GM18511 (cell line): ENCODE measurements at regions not wholly inside any gene's neighbourhood (a gene's known extent, or its start where the extent isn't known, plus 50 kb on each side); places are given as distances from the start of the nearest gene placed in this dataset.

Experiments
- ATAC-seq: cut with Tn5 transposase; IDR thresholded peaks from one replicate; pipeline ENCODE4 v1.9.1; 2021; ENCODE audit warnings: mild to moderate bottlenecking, moderate library complexity; ENCODE audit not compliant: unreplicated experiment

- ATAC-seq, result no peak
Observed at GRCh38 chr7:131745390-131746248, 189.2 kb upstream of the PODXL start.

- ATAC-seq, result no peak
Observed at GRCh38 chr7:131741446-131741845, 185.0 kb upstream of the PODXL start.

GRCh38 chr7:131737746-131738465 is 181.5 kb upstream of the PODXL start:
- ATAC-seq, result no peak

DNA sequence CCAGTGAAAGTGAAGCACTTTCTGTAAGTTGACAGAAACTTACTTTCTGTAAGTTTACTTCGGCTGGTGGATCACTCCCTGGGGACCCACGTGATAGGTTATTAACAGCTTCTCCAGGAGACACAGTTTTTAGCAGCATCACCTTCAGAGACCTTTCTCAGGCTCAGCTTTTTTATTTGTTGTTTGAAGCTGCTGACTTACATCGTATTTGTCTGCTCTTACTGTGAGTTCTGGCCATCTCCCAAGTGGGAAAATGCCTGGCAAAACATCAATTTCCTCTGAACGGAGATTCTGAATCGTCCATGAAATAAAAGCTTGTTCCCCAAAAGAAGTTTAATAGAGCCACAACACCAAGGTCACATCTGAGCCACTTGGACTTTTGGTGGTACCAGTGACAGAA is 178.7 kb upstream of the PODXL start:
- ATAC-seq, result no peak

GRCh38 chr7:131733604-131734003 is 177.2 kb upstream of the PODXL start:
- no peak for ATAC-seq

GRCh38 chr7:131727189-131727588 is 170.8 kb upstream of the PODXL start:
- ATAC-seq, result no peak

GRCh38 chr7:131726686-131727085 is 170.3 kb upstream of the PODXL start:
- no peak for ATAC-seq

DNA sequence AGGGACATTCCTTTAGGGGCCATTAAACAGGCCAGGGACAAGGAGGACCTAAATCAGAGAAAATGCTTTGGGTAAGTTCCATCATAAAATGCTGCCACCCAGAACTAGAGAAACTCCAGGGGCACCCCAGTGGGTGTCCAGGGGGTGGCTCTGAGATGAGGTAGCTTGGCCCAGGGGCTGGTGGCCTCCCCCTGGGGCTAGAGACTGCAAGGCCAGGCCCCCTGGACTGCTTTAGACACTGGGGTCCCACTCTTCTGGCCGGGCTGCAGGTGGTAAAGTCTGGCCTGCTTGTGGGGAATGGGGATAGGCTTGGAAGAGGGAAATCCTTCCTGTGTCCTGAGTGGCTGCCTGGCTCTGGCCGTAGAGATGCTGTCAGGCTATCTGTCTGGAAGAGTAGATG is 169.6 kb upstream of the PODXL start:
- ATAC-seq, result no peak

GRCh38 chr7:131724776-131725345 is 168.4 kb upstream of the PODXL start:
- no peak for ATAC-seq

DNA sequence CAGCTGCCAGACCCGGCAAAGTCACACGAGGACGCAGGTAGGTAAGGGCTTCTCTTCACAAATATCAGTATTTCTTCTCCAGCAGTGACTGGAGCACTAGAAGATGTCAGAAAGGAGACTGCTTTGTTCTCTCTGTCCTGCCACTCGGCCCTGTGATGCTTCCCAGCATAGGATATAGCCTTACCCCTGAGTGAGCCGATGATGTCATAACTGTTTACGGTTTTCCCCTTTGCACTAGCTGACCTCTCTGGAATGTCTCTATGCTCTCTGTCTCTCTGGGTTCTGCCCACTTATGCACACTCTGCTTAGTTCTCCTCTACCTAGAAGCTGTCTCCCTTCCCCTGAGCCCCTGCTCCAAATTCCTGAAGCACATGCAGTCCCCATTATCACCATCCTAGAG is 167.5 kb upstream of the PODXL start:
- no peak for ATAC-seq

DNA sequence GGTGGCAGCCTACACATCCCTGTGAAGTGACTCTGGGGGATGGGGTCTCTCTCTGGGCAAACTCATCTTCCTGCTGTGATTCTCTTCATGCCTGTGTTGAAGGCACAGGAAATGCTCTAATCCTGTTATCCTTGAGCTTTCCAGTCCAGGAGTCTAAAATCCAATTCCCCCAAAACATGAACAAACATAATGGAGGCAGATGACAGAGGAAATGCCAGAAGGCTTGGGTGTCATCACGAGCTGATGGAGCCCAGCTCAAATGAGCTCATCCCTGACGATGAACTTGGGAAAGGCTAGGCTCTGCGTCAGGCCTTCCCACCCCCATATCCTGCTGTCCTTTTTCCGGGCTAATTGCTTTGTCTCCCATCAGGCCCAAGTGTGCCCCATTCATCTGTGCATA is 165.9 kb upstream of the PODXL start:
- no peak for ATAC-seq

- no peak for ATAC-seq
Observed at GRCh38 chr7:131721660-131722059, 165.2 kb upstream of the PODXL start.

- ATAC-seq, result no peak
Observed at GRCh38 chr7:131720703-131721102, 164.3 kb upstream of the PODXL start.

GRCh38 chr7:131717181-131717580 is 160.8 kb upstream of the PODXL start:
- no peak for ATAC-seq

- no peak for ATAC-seq
Observed at GRCh38 chr7:131699323-131699722, 142.9 kb upstream of the PODXL start.

DNA sequence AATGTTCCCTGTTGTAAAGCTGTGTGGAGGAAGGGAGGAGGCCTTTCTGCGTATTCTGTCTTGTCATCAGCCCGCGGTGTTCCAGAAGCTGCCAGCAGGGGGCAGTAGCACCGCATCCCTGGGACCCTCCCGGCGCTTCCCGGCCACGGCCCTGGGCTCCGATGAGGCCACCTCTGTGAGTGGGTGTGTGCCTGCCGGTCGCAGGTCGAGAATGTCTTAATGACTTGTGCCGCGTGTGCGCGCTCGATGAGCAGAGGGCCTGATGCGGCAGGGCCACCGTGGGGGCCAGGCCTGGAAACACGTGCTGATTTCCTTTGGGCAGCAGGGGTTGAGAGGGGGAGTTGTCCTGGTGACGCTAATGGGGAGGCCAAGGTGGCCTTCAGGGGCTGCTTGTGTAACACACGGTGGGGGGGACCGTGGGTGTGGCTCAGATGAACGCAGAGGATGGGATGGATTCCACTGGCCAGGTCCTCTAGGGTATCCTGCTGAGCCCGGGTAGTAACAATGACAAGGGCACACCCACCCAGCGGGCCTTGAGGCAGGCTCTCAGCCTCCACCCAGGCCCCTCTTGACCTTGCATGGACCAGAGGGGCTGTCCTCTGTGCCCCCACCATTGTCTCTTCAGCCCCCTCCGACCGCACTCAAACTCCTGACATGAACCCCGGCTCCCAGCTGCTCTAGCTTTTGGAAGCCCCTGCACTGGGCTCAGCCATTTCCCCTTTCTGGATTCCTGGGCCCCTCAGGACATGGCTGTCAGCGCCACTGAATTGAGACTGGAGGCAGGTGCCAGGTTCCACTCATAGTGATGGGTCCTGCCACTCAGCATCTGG is 135.9 kb upstream of the PODXL start:
- ATAC-seq, result no peak

DNA sequence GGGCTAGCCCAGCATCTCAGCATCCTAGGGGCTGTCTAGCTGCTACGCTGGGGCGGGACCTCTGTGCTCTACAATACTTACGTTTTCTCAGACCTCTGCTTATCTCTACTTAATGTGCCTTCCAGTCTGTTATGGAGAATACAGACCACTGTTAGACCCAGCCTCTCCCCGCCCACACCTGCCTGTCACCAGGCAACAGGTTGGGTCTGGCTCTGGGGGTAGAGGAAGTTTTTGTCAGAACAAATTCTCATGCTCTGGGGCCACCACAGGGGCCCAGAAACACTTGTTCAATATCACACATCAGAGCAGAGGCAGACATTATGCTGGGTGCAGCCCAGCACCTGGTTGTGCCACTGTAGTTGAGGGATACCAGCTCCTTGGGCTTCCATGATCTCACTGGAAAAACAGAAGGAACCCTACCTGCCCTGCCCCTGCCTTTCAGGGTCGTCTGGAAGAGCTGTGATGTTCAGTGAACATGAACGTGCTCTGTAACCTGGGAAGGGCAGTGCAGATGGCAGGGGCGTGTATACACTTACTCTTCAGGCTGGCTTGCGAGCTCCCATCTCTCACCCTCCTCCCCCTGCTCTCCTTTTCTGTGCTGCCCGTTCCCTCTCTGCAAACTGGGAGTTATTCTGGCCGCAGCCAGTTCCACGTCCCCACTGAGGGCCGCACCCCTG is 135.2 kb upstream of the PODXL start:
- no peak for ATAC-seq

- no peak for ATAC-seq
Observed at GRCh38 chr7:131690441-131690840, 134.0 kb upstream of the PODXL start.

DNA sequence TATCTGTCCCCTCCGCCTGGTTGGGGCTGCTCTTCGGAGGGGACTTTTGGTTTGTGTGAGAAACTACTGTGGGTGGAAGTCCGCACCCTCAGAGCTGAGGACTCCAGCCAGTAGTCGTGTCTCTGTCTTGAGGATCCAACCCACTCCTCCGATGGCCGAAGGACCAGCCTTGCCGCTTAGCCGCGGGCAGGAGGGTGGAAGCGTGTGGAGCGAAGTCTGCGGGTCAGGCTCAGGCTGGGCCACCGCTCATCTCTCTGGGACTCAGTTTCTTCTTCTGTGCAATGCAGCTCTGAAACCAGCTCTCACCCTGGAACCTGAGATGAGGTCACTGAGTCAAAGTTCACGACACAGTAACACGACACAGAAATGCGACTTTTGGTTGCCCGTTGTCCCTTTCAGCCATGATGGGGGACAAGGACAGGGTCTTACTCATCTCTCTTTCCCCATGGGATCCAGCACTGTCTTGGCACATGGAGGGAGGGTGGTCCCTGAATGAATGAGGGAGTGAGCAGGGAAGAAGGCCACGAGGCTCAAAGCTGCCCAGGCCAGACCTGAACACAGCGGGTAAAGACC is 133.3 kb upstream of the PODXL start:
- ATAC-seq, result no peak
